A673 (cell line): ENCODE measurements at regions not wholly inside any gene's neighbourhood (a gene's known extent, or its start where the extent isn't known, plus 50 kb on each side); places are given as distances from the start of the nearest gene placed in this dataset.
A peak's percentile ranks its signal among the peaks of the same experiment; 100 is the strongest.

ENCODE experiments used
- BruUV-seq: library from RNA; stranded (reverse); fragments of 400-500 nt; replicated peaks from 2 replicates; lab custom pipeline; 2021; lab: Mats Ljungman, UMichigan
- CTCF ChIA-PET: fragments of 300-600 bp; sonication (Branson Sonifier 250); formaldehyde crosslinking; loops from one replicate; lab custom pipeline; 2022; ENCODE audit warnings: antibody characterized with exemption; lab: Charles Lee
- POLR2A ChIA-PET: fragments of 300-600 bp; sonication (Branson Sonifier 250); formaldehyde crosslinking; loops from one replicate; lab custom pipeline; 2022; ENCODE audit warnings: antibody characterized with exemption; ENCODE audit not compliant: low non-redundant PET; lab: Charles Lee
- DNase-seq: peaks from one replicate; pipeline ENCODE4 v3.0.0-alpha.2; 2015; ENCODE audit warnings: low spot score
- H3K27ac ChIP-seq: fragments of 200-600 bp; sonication (generic); 2 replicates; pipeline ENCODE4 v1.5.1; 2016; ENCODE audit warnings: mixed run types, low read depth, mild to moderate bottlenecking, mixed read lengths, antibody characterized with exemption, low read length; ENCODE audit not compliant: poor library complexity, severe bottlenecking
- H3K27me3 ChIP-seq: fragments of 200-600 bp; sonication (generic); replicated peaks from 2 replicates; pipeline ENCODE4 v1.6.1; 2017; ENCODE audit warnings: mixed run types, low read depth, mild to moderate bottlenecking, mixed read lengths, antibody characterized with exemption, low read length; ENCODE audit not compliant: insufficient read depth, poor library complexity
- H3K36me3 ChIP-seq: fragments of 200-600 bp; sonication (generic); 2 replicates; pipeline ENCODE4 v1.6.1; 2016; ENCODE audit warnings: mixed run types, mild to moderate bottlenecking, mixed read lengths, antibody characterized with exemption, low read length; ENCODE audit not compliant: insufficient read depth, poor library complexity, severe bottlenecking
- H3K4me1 ChIP-seq: fragments of 200-600 bp; sonication (generic); 2 replicates; pipeline ENCODE4 v1.6.1; 2017; ENCODE audit warnings: mixed run types, mild to moderate bottlenecking, mixed read lengths, antibody characterized with exemption, low read length; ENCODE audit not compliant: insufficient read depth, poor library complexity, severe bottlenecking
- H3K4me3 ChIP-seq: fragments of 200-600 bp; sonication (generic); 2 replicates; pipeline ENCODE4 v1.5.1; 2016; ENCODE audit warnings: low read depth, mixed run types, mild to moderate bottlenecking, mixed read lengths, low read length; ENCODE audit not compliant: poor library complexity, severe bottlenecking
- H3K9me3 ChIP-seq: fragments of 200-600 bp; sonication (generic); 2 replicates; pipeline ENCODE4 v1.6.1; 2016; ENCODE audit warnings: mixed run types, low read depth, mild to moderate bottlenecking, mixed read lengths, antibody characterized with exemption, low read length; ENCODE audit not compliant: poor library complexity, severe bottlenecking
- EZH2 ChIP-seq: fragments of 200-600 bp; sonication (generic); IDR thresholded peaks from 2 replicates; pipeline ENCODE4 v1.6.1; 2017; ENCODE audit warnings: borderline replicate concordance, low read depth, mild to moderate bottlenecking, mixed read lengths, antibody characterized with exemption, low read length; ENCODE audit not compliant: poor library complexity, severe bottlenecking
- intact Hi-C: fragments of 100-400 bp; cut with micrococcal nuclease; formaldehyde crosslinking; loops from one replicate; pipeline ENCODE4 v1.10.0; 2022; ENCODE audit not compliant: unreplicated experiment
- TF ChIP-seq, protein P1 (sequence below): fragments of 300-800, 200-600 bp; sonication (generic); conservative IDR thresholded peaks from 2 replicates; pipeline ENCODE4 v1.5.1; 2017; ENCODE audit warnings: low read depth, mild to moderate bottlenecking, antibody characterized with exemption, low read length, moderate library complexity, mixed read lengths

DNA sequence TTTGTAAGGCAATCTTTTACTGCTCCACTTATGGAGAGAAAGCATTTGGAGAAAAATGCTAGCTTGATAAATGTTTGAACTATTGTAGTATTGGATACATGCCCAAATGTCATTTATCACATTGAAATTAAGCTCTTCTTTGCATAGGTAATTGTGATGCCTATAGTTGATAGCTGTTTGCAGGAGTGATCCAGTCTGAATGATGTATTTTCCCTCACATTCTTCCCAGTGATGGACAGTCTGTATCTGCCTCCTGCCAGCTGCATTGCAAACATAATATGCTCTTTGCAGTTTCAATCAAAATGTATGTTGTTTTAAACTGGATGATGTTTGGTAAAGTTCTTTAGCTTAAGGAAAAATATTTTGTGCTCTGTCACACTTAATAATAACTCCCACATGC is 89.8 kb downstream of the EDNRB start:
- DNase-seq, result no peak
- TF ChIP-seq, protein P1, sequence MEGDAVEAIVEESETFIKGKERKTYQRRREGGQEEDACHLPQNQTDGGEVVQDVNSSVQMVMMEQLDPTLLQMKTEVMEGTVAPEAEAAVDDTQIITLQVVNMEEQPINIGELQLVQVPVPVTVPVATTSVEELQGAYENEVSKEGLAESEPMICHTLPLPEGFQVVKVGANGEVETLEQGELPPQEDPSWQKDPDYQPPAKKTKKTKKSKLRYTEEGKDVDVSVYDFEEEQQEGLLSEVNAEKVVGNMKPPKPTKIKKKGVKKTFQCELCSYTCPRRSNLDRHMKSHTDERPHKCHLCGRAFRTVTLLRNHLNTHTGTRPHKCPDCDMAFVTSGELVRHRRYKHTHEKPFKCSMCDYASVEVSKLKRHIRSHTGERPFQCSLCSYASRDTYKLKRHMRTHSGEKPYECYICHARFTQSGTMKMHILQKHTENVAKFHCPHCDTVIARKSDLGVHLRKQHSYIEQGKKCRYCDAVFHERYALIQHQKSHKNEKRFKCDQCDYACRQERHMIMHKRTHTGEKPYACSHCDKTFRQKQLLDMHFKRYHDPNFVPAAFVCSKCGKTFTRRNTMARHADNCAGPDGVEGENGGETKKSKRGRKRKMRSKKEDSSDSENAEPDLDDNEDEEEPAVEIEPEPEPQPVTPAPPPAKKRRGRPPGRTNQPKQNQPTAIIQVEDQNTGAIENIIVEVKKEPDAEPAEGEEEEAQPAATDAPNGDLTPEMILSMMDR, result no peak
- TF ChIP-seq EZH2, result no peak
- H3K27ac ChIP-seq, result no peak overlapping the region
- no TSS peak for BruUV-seq
- no peaks in the 10 kb centered on the region for H3K36me3 ChIP-seq
- ChIA-PET POLR2A (interaction anchor here (0.6 kb wide), 1 partner anchor 152 kb away, joined by 3 read pairs; no protein-coding TSS in a partner anchor), CTCF (interaction anchor here (0.7 kb wide), 1 partner anchor 15 kb away, joined by 3 read pairs; no protein-coding TSS in a partner anchor)
- H3K4me1 ChIP-seq, result peaks cover 30% of the 10 kb centered on the region
- intact Hi-C loops, result no loop called here
- no peaks in the 10 kb centered on the region for H3K9me3 ChIP-seq
- no peak overlapping the region for H3K4me3 ChIP-seq
- H3K27me3 ChIP-seq, result no peaks in the 10 kb centered on the region

DNA sequence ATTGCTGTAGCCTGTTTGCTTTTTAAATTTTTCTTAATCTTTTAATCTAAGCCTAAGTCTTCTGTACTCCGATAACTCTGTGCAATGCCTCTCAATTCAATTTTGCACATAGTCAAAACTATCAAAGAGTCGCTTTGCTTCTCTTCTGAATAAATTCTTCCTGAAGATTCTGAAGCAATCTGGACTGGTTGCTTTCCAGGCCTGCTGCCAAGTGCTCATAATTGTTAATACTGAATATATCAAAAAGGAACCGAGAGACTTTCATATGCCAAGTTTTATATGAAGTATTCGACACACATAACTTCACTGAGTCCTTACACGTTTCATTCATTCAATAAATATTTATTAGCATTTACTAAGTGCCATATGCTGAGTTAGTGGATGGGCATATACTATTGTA is 91.3 kb downstream of the EDNRB start:
- no peak overlapping the region for H3K27ac ChIP-seq
- intact Hi-C loops, result no loop called here
- CTCF ChIA-PET, result no interaction called here

DNA sequence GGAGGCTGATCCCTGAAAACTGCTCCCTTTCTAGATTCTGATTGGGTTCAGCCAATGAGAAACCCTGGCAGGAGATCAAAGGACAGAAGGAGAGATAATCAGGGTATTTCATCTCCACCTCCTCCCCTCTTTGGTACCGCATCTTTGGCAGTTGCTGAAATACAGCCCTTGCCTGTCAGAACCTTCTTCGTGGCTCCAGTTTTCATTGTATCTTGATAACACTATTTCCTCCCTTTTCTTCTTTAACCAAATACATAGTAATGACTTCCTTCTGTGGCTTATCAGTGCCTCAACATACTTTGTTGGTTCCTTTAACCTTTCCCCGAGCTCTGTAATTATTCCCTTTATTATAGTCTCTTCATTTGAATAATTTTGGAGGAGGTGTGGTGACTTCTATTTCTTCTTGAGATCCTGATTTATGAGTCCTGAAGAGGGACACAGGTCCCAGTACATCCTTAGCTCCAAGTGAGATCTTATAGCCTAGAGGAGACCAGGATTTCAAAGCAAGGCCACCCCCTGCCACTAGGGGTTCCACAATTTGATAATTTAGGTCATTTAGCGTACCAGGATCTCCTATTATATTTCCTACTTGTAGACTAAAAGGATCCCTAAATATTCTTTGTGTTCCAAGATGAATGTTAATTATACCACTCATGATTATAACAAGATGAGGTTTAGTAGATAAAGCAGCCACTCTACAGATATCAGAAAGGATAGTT is 98.0 kb downstream of the EDNRB start:
- POLR2A ChIA-PET, result no interaction called here
- peak; percentile 25 for DNase-seq
- H3K27me3 ChIP-seq, result no peaks in the 10 kb centered on the region
- BruUV-seq, result no TSS peak
- no peak overlapping the region for H3K4me3 ChIP-seq
- H3K36me3 ChIP-seq, result no peaks in the 10 kb centered on the region
- intact Hi-C loops, result no loop called here
- CTCF ChIA-PET, result interaction anchor here (0.9 to 1.1 kb wide), 2 partner anchors 10 to 13 kb away, joined by 3 read pairs; no protein-coding TSS in a partner anchor
- TF ChIP-seq EZH2, result no peak
- TF ChIP-seq, protein P1, result peak; percentile 53
- no peak overlapping the region for H3K27ac ChIP-seq
- no peaks in the 10 kb centered on the region for H3K4me1 ChIP-seq
- no peaks in the 10 kb centered on the region for H3K9me3 ChIP-seq

More for the DNA sequence above, 91.3 kb downstream of the EDNRB start:
- no peaks in the 10 kb centered on the region for H3K9me3 ChIP-seq
- peak; percentile 15 for DNase-seq
- H3K4me1 ChIP-seq, result peaks cover 16% of the 10 kb centered on the region
- no peak overlapping the region for H3K4me3 ChIP-seq
- no TSS peak for BruUV-seq
- H3K36me3 ChIP-seq, result no peaks in the 10 kb centered on the region
- H3K27me3 ChIP-seq, result no peaks in the 10 kb centered on the region
- POLR2A ChIA-PET, result no interaction called here
- TF ChIP-seq EZH2, result no peak
- TF ChIP-seq, protein P1, result no peak
